ENCODE measurements at regions not wholly inside any gene's neighbourhood (a gene's known extent, or its start where the extent isn't known, plus 50 kb on each side); places are given as distances from the start of the nearest gene placed in this dataset.

- TF ChIP-seq CTCF (IDR thresholded peaks at IDR 0.05) (no peak), POLR2A (IDR thresholded peaks at IDR 0.05) (no peak)
- no peak overlapping the region for H3K4me3 ChIP-seq (ENCODE audit: low read depth, poor library complexity, severe bottlenecking)
- intact Hi-C loops (cut with DNase I; ENCODE audit: low total_unique reads): no loop called here
- DNase-seq (ENCODE audit: low spot score in 2 of 2): no peak
- 28 to 33% methylated on average over 6 of the region's 6 CpGs for WGBS, 2 donors
Observed at GRCh38 chr14:51328772-51329353, 88.8 kb downstream of the TMX1 start.

- WGBS, 2 donors: 77 to 83% methylated on average over 8 of the region's 8 CpGs
- no peak for DNase-seq (ENCODE audit: low spot score in 2 of 2)
- intact Hi-C loops (cut with DNase I; ENCODE audit: low total_unique reads): no loop called here
- no peak overlapping the region for H3K4me3 ChIP-seq (ENCODE audit: low read depth, poor library complexity, severe bottlenecking)
- no peak for TF ChIP-seq POLR2A (IDR thresholded peaks at IDR 0.05)
- TF ChIP-seq CTCF (IDR thresholded peaks at IDR 0.05): no peak
Observed at GRCh38 chr14:51331486-51332367, 91.7 kb downstream of the TMX1 start.

- 44 to 48% methylated on average over 4 of the region's 4 CpGs for WGBS, 2 donors
- no peak for DNase-seq (ENCODE audit: low spot score in 2 of 2)
Observed at GRCh38 chr14:51333299-51333698, 93.3 kb downstream of the TMX1 start.

GRCh38 chr14:51333901-51334521 lies 94.0 kb downstream of the TMX1 start:
- no peak for TF ChIP-seq CTCF (IDR thresholded peaks at IDR 0.05)
- no peak for TF ChIP-seq POLR2A (IDR thresholded peaks at IDR 0.05)
- intact Hi-C loops (cut with DNase I; ENCODE audit: low total_unique reads): no loop called here
- no peak for DNase-seq (ENCODE audit: low spot score in 2 of 2)
- WGBS, 2 donors: 34 to 48% methylated on average over 1 of the region's 1 CpG
- no peak overlapping the region for H3K4me3 ChIP-seq (ENCODE audit: low read depth, poor library complexity, severe bottlenecking)

More at GRCh38 chr14:51333299-51333698, 93.3 kb downstream of the TMX1 start:
- TF ChIP-seq CTCF (IDR thresholded peaks at IDR 0.05) (no peak), POLR2A (IDR thresholded peaks at IDR 0.05) (no peak)
- no peak overlapping the region for H3K4me3 ChIP-seq (ENCODE audit: low read depth, poor library complexity, severe bottlenecking)
- intact Hi-C loops (cut with DNase I; ENCODE audit: low total_unique reads): no loop called here

DNA sequence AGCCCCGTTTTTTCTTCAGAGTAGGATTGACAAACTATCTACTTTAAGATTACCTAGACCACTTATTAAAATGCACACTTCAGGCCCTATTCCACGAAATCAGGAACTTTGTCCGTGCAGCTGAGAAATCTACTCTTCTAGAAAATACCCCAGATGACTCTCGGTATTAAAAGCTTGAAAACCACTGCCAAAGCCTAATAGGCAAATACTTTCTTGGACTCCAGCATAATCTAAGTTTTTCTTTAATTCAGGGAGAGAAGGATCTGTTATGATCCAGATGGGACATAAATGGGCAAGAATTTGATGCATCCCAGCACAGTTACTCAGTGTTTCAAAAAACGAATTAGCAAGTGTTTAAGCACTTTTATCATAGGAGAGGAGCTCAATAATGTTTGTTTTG lies 94.5 kb downstream of the TMX1 start:
- intact Hi-C loops (cut with DNase I; ENCODE audit: low total_unique reads): no loop called here
- TF ChIP-seq CTCF (IDR thresholded peaks at IDR 0.05): no peak
- no peak for TF ChIP-seq POLR2A (IDR thresholded peaks at IDR 0.05)
- no peak for DNase-seq (ENCODE audit: low spot score in 2 of 2)
- no peak overlapping the region for H3K4me3 ChIP-seq (ENCODE audit: low read depth, poor library complexity, severe bottlenecking)
- 33 to 34% methylated on average over 5 of the region's 5 CpGs for WGBS, 2 donors
